IgD-negative memory B cell (primary cell): ENCODE measurements at regions not wholly inside any gene's neighbourhood (a gene's known extent, or its start where the extent isn't known, plus 50 kb on each side); places are given as distances from the start of the nearest gene placed in this dataset.

Source experiments
- H3K27ac Mint-ChIP-seq, 3 donors: one replicate each; pipeline ENCODE4 v1.8.0; 2020 to 2022; ENCODE audit warnings: mild to moderate bottlenecking in 3 of 3, mixed read lengths in 3 of 3, moderate library complexity in 1 of 3
- H3K27me3 Mint-ChIP-seq: one replicate; pipeline ENCODE4 v1.8.0; 2021; ENCODE audit warnings: mixed read lengths
- H3K36me3 Mint-ChIP-seq: one replicate; pipeline ENCODE4 v1.8.0; 2020; ENCODE audit warnings: mild to moderate bottlenecking, mixed read lengths
- H3K4me1 Mint-ChIP-seq, 3 donors: one replicate each; pipeline ENCODE4 v1.8.0; 2020 to 2022; ENCODE audit warnings: mixed read lengths in 3 of 3, mild to moderate bottlenecking in 1 of 3
- H3K4me3 Mint-ChIP-seq, 4 donors: one replicate each; pipeline ENCODE4 v1.8.0; 2020 to 2022; ENCODE audit warnings: mild to moderate bottlenecking in 4 of 4, mixed read lengths in 4 of 4, moderate library complexity in 3 of 4
- H3K9me3 Mint-ChIP-seq, 3 donors: one replicate each; pipeline ENCODE4 v1.8.0; 2020 to 2021; ENCODE audit warnings: mixed read lengths in 3 of 3, mild to moderate bottlenecking in 1 of 3

DNA sequence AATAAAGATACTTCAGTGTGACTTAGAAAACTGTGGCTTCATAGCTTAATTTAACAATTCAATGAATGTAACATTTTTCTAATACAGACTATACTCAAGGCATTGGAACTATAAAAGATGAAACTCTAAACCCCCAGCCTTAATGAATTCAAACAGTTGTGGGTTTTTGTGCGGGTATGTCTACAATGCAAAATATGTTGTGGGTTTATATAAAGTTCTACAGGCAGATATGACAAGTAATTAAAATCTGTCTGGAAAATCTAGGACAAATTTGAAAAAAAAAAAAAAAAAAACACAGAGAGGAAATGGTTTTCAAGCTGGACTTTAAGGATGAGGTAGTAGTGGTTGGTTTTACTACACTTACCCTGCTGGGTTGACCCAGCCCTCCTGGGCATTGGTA, 467.5 kb upstream of the TLE4 start:
- H3K36me3 Mint-ChIP-seq: peaks cover 2% of the 10 kb centered on the region
- no peak overlapping the region for H3K4me3 Mint-ChIP-seq
- no peaks in the 10 kb centered on the region for H3K4me1 Mint-ChIP-seq
- H3K27ac Mint-ChIP-seq: peak overlapping the region in 1 of 3 donors; percentile 67
- H3K27me3 Mint-ChIP-seq: no peaks in the 10 kb centered on the region
- H3K9me3 Mint-ChIP-seq: peaks cover 0 to 7% (median 5%) of the 10 kb centered on the region in 3 donors

DNA sequence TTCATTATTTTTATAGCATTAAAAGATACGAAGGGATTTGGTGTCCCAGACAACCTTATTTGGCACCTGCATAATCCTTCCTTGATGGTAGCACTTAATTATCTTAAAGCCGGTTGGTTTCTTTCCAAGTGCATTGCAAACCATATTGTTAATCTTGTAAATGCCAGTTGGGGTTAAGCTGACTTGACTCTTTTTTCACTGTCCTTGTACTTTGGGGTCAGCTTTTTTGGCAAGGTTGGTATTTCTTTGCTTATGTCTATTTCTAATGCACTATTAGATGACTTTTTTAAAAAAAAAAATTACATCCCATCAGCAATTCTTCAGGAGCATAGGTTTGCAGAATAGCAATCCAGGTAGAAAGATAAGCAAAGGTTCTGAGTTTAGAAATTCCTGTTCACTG, 466.8 kb upstream of the TLE4 start:
- no peaks in the 10 kb centered on the region for H3K27me3 Mint-ChIP-seq
- H3K36me3 Mint-ChIP-seq: peaks cover 2% of the 10 kb centered on the region
- no peak overlapping the region for H3K4me3 Mint-ChIP-seq
- no peak overlapping the region for H3K27ac Mint-ChIP-seq
- peaks cover 4 to 11% (median 5%) of the 10 kb centered on the region in 3 donors for H3K9me3 Mint-ChIP-seq
- no peaks in the 10 kb centered on the region for H3K4me1 Mint-ChIP-seq

DNA sequence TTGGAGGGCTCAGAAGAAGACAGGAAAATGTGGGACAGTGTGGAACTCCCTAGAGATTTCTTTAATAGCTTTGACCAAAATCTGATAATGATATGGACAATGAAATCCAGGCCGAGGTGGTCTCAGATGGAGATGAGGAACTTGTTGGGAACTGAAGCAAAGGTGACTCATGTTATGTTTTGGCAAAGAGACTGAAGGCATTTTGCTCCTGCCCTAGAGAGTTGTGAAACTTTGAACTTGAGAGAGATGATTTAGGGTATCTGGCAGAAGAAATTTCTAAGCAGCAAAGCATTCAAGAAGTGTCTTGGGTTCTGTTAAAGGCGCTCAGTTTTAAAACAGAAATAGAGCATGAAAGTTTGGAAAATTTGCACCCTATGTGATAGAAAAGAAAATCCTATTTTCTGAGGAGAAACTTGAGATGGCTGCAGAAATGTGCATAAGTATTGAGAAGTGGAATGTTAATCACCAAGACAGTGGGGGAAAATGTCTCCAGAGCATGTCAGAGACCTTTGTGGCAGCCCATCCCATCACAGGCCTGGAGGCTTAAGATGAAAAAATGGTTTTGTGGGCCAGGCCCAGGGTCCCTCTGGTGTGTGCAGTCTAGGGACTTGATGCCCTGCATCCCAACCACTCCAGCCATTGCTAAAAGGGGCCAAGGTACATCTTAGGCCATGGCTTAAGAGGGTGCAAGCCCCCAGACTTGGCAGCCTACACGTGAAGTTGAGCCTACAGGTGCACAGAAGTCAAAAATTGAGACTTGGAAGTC, 463.7 kb upstream of the TLE4 start:
- no peaks in the 10 kb centered on the region for H3K4me1 Mint-ChIP-seq
- H3K36me3 Mint-ChIP-seq: peaks cover 2% of the 10 kb centered on the region
- H3K27ac Mint-ChIP-seq: no peak overlapping the region
- H3K9me3 Mint-ChIP-seq: peaks cover 4 to 11% (median 4%) of the 10 kb centered on the region in 3 donors
- H3K27me3 Mint-ChIP-seq: peaks cover under 1% of the 10 kb centered on the region
- no peak overlapping the region for H3K4me3 Mint-ChIP-seq

DNA sequence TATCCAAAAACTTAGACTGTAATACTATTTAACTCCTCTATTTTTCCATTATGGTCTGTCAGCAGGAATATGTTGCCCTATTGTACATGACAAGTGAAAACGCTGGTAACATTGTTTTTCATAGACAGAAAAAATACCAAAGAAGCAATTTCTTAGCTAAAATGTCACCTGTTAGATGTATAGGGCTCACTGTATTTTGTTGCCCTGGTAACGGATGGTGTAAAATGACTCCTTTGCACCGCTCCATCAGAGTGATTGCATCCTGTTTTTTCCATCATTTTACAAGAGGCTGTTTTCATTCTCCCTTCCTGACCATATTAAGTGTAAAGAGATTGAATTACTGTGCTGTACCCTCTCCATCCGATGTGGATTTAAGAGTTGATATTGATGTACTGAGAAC, 460.1 kb upstream of the TLE4 start:
- Mint-ChIP-seq H3K27me3 (peaks cover 2% of the 10 kb centered on the region), H3K36me3 (peaks cover 2% of the 10 kb centered on the region), H3K9me3 (peaks cover 4 to 11% (median 4%) of the 10 kb centered on the region in 3 donors), H3K4me3 (no peak overlapping the region), H3K27ac (no peak overlapping the region), H3K4me1 (no peaks in the 10 kb centered on the region)

DNA sequence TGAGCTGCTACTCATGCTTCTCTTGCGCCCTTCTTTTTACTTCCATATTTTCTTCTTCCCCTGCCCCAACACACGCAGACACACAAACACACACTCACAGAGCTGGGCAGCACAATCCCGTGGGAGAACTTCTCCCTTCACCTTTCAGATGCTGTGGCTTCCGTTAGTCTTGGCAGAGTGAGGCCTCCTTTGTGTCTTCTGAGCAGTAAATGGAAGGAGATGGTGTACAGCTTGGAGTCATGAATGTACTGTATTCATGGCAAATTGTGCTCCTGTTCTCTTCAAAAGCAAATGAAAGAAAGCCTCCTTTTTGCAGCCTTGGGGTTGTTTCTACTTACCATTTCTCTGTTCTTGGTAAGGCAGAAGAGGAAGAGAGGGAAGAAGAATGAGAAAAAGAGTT, 456.6 kb upstream of the TLE4 start:
- Mint-ChIP-seq H3K9me3 (peaks cover 0 to 5% (median 0%) of the 10 kb centered on the region in 3 donors), H3K36me3 (no peaks in the 10 kb centered on the region), H3K4me1 (no peaks in the 10 kb centered on the region), H3K27me3 (peaks cover 2% of the 10 kb centered on the region), H3K27ac (no peak overlapping the region), H3K4me3 (no peak overlapping the region)

DNA sequence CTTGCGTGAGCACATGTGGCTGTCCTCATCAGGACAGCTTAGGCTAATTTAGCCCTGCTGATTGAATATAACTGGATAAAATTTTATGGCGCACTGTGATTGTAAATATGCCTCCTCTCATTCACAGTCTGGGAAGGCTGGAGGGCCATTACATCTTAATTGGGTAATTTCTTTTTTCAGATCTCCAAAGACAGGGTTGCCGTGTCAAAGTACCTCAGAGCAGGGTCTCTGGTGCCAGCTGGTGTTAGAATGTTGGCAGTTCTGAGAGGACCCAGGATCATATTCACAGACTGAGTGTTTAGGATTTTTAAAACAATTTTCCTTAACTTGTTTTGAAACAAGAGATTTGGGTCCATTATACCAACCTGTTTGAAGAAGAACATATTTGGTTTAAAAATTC, 455.7 kb upstream of the TLE4 start:
- Mint-ChIP-seq H3K4me1 (no peaks in the 10 kb centered on the region), H3K9me3 (peaks cover 0 to 5% (median 0%) of the 10 kb centered on the region in 3 donors)

DNA sequence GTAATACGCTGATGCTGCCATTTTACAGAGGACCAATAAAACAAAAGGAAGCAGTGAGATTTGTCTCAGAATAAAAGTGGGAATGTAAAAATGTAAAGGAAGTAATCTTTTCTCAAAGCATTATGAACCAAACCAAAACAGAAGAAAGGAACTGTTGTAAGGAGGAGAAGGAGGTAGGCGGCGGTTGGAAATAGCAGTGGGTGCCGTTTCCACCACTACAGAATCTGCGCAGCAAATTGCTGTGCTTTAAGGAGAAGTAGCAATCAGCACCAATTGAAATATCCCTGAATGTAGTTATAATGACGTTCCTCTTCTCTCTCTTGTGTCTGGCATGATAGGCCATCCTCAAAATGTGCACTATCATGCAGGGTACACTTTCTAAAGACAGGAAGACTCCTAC, 455.1 kb upstream of the TLE4 start:
- Mint-ChIP-seq H3K4me1 (no peaks in the 10 kb centered on the region), H3K4me3 (no peak overlapping the region), H3K36me3 (no peaks in the 10 kb centered on the region), H3K27me3 (peaks cover 2% of the 10 kb centered on the region), H3K9me3 (peaks cover 0 to 5% (median 0%) of the 10 kb centered on the region in 3 donors), H3K27ac (no peak overlapping the region)

More for the DNA sequence above, 455.7 kb upstream of the TLE4 start:
- Mint-ChIP-seq H3K27me3 (peaks cover 2% of the 10 kb centered on the region), H3K27ac (no peak overlapping the region), H3K36me3 (no peaks in the 10 kb centered on the region), H3K4me3 (no peak overlapping the region)

DNA sequence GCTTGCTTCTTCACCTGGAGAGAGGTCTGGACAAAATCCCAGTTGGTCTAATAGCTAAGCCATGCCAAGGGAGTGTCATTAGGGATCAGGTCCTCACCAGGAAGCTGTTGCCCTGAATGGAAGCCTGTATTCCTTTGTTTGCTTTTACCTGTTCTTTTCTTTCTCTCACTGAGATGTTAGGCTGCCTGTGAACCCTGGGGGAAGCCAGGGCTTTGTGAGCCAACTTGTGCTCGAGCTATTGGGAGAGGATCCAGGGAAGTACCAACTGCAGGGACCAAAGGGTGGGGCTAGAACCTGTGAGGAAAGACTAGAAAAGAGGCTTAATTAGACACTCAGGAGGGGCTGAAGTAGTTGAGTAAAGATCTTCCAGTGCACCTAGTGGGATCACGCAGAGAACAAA, 451.2 kb upstream of the TLE4 start:
- Mint-ChIP-seq H3K9me3 (peaks cover 0 to 5% (median 0%) of the 10 kb centered on the region in 3 donors), H3K27ac (no peak overlapping the region), H3K27me3 (no peaks in the 10 kb centered on the region), H3K4me3 (no peak overlapping the region), H3K36me3 (no peaks in the 10 kb centered on the region), H3K4me1 (no peaks in the 10 kb centered on the region)

DNA sequence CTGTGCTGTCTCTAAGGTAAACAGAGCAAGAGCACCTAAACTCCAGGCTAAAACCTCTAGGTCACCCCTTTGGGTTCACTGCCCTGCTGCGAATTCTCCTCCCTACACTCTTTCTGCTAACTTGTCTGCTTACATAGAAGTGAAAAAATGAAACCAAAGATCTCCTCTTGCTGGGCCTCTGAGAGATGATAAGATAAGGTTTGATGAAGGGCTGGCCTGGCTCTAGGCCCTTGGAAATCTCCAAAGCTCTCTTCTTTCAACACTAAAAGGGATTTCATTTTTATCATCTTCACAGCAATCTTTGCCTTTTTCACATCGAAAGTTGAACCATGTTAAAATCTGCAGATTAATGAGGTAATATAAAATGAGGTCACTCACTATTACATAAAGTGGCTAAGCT, 450.8 kb upstream of the TLE4 start:
- no peaks in the 10 kb centered on the region for H3K4me1 Mint-ChIP-seq
- H3K9me3 Mint-ChIP-seq: peaks cover 0 to 5% (median 0%) of the 10 kb centered on the region in 3 donors
- no peaks in the 10 kb centered on the region for H3K36me3 Mint-ChIP-seq
- H3K27ac Mint-ChIP-seq: no peak overlapping the region
- no peaks in the 10 kb centered on the region for H3K27me3 Mint-ChIP-seq
- H3K4me3 Mint-ChIP-seq: no peak overlapping the region

DNA sequence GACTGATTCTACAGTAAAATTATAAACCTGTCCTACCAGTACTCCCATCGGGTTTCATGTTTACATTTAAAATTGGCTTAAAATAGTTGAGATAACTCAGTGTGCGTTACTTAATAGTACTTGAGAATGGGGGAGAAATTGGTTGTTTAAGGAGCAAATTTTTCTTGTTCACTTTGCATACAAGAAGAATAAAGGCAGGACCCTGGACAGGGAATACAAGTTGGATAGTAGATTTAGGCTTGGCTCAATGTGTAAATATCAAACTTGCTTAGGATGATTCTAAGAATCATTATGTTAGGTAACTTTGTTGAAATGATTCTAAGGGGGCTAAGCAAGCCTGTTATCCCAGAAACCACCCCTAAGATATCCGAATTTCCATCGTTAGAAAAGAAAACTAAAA, 448.4 kb upstream of the TLE4 start:
- H3K36me3 Mint-ChIP-seq: no peaks in the 10 kb centered on the region
- H3K27me3 Mint-ChIP-seq: no peaks in the 10 kb centered on the region
- H3K4me3 Mint-ChIP-seq: no peak overlapping the region
- H3K27ac Mint-ChIP-seq: no peak overlapping the region
- H3K9me3 Mint-ChIP-seq: peaks cover 0 to under 1% (median 0%) of the 10 kb centered on the region in 3 donors
- H3K4me1 Mint-ChIP-seq: no peaks in the 10 kb centered on the region

DNA sequence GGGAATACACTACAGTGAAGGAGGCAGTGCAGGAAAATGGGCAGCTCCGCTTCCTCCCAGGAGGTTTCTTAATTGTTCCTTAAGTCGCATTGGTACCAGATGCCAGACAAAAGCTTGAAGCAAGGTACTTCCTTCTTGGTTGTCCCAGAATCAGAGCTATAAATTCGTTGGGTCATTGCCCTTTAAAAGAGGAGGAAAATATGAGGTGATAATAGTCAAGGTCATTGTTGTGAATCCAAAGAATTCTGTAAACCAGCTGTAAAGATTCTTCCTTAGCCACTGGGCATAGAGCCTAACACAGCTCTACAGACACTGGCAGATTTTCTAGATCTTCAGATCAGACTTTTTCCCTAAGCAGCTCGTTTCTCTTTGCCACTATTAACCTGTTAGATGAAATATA, 444.1 kb upstream of the TLE4 start:
- H3K4me3 Mint-ChIP-seq: no peak overlapping the region
- H3K9me3 Mint-ChIP-seq: no peaks in the 10 kb centered on the region
- no peak overlapping the region for H3K27ac Mint-ChIP-seq
- peaks cover 1% of the 10 kb centered on the region for H3K27me3 Mint-ChIP-seq
- no peaks in the 10 kb centered on the region for H3K36me3 Mint-ChIP-seq
- H3K4me1 Mint-ChIP-seq: peaks cover 0 to 5% (median 2%) of the 10 kb centered on the region in 3 donors

DNA sequence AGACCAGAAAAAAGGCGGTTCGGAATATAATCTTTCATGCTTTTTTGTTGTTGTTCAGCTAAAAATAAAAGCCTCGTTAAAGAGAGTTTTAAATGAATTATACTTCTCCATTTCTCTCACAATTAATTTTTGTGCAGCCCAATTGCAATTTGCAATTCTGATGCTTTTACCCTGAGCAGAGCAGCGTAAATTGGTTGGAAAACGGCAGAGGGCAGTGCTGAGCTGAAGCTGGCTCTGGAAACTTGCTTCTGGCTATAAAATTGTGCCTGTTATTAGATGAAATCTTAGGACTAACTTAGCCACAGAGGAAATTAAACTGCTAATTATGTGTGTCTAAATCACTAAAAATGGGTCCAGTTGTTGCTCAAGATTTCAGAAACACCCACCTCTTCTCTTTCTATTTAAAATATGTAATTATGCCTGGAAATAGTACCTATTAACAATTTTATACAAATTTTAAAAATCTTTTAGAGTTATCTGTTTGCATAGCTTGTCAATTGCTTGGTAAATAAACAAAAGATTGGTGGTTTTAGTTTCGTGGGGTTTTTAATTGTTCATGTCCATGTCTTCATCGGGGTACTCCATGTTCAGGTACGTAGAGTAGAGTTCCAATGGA, 441.8 kb upstream of the TLE4 start:
- no peak overlapping the region for H3K4me3 Mint-ChIP-seq
- H3K27me3 Mint-ChIP-seq: peaks cover 1% of the 10 kb centered on the region
- H3K27ac Mint-ChIP-seq: no peak overlapping the region
- H3K9me3 Mint-ChIP-seq: no peaks in the 10 kb centered on the region
- no peaks in the 10 kb centered on the region for H3K36me3 Mint-ChIP-seq
- peaks cover 0 to 5% (median 2%) of the 10 kb centered on the region in 3 donors for H3K4me1 Mint-ChIP-seq

DNA sequence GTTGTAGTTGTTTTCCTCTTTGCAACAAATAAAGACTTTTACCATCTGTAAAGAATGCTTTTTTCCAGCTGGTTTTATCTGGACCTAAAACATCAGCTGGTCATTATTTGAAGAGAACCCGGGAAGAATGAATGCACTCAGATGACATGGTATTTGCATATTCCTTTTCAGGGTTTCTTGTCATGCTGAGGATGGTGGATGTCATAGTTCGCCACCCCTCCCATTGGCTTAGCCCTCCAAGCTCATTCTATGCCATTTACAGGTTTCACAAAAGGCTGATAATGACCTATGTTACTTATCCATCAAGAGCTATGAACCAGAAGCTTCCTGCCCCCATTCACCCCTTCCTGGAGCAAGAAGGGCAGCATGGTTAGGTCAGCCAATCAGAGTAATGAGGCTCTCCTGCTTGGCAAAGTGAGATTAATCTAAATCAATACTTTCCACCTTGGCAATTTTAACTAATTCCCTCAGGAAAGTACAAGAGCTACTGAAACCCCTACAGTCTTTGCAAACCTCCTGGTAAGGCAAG, 440.5 kb upstream of the TLE4 start:
- peaks cover 3% of the 10 kb centered on the region for H3K27me3 Mint-ChIP-seq
- H3K9me3 Mint-ChIP-seq: no peaks in the 10 kb centered on the region
- H3K27ac Mint-ChIP-seq: no peak overlapping the region
- peaks cover 0 to 5% (median 2%) of the 10 kb centered on the region in 3 donors for H3K4me1 Mint-ChIP-seq
- no peaks in the 10 kb centered on the region for H3K36me3 Mint-ChIP-seq
- H3K4me3 Mint-ChIP-seq: no peak overlapping the region

DNA sequence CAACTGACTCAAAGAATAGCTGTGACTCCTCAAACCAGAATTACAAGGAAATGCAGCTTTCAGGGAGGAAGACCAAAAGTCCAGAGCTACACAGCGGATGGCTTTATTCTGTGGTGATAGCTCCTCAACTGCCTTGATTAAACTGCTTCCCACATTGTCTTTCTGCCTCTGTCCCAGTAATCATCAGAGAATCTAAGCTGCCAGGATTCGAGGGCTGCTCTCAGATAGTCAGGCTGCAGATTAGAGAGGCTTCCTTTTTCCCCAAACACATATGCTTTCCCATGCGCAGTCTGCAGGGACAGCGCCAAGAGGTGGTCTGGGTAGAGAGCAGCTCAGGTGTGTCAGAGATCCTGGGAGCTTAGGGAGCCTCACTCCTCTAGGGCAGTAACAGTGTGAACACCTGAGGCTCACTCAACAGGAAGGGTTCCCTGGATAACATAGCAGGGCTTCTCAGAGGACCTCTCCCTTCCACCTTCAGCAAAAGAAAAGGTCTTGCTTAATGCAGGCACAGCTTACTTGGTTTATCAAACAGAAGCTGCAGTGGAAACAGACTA, 439.9 kb upstream of the TLE4 start:
- Mint-ChIP-seq H3K36me3 (no peaks in the 10 kb centered on the region), H3K9me3 (no peaks in the 10 kb centered on the region), H3K27me3 (peaks cover 3% of the 10 kb centered on the region), H3K4me3 (no peak overlapping the region), H3K4me1 (peaks cover 0 to 5% (median 2%) of the 10 kb centered on the region in 3 donors), H3K27ac (no peak overlapping the region)

DNA sequence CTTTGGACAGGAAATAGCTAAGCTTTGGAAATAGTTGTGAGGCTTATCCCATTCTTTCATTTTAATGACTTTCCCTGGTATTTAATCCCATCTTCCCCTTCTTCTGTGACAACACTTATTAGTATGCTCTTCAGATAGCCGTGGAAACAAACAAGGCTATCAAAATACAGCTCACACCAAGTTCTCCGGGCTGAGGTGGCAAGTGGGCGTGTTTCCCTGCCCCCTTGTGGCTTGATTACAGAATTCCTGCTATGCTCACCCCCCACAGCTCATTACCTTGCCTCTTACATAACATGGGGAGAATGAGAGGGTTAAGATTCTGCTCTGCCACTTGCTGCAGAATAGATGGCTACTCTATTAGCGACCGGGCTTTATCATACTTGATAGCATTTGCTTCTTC, 437.1 kb upstream of the TLE4 start:
- peaks cover 2% of the 10 kb centered on the region for H3K27me3 Mint-ChIP-seq
- H3K4me3 Mint-ChIP-seq: no peak overlapping the region
- no peak overlapping the region for H3K27ac Mint-ChIP-seq
- no peaks in the 10 kb centered on the region for H3K9me3 Mint-ChIP-seq
- H3K36me3 Mint-ChIP-seq: no peaks in the 10 kb centered on the region
- H3K4me1 Mint-ChIP-seq: peaks cover 0 to 3% (median 2%) of the 10 kb centered on the region in 3 donors
